WTC11 (cell line): ENCODE measurements at regions not wholly inside any gene's neighbourhood (a gene's known extent, or its start where the extent isn't known, plus 50 kb on each side); places are given as distances from the start of the nearest gene placed in this dataset.

ENCODE experiments used
- ATAC-seq: fragments of 200-7000 bp; cut with Tn5 transposase; 2 replicates; pipeline ENCODE4 v1.10.0; 2021; ENCODE audit warnings: mild to moderate bottlenecking, moderate library complexity
- CTCF ChIA-PET: fragments of 300-600 bp; sonication (Branson Sonifier 250); formaldehyde crosslinking; loops from one replicate; lab custom pipeline; 2021; ENCODE audit warnings: antibody characterized with exemption; lab: Charles Lee
- POLR2A ChIA-PET: fragments of 350-600 bp; sonication (Branson Sonifier 250); formaldehyde crosslinking; loops from one replicate; lab custom pipeline; 2021; ENCODE audit warnings: antibody characterized with exemption; lab: Charles Lee
- DNase-seq: peaks from one replicate; pipeline ENCODE4 v3.0.0; 2021; ENCODE audit warnings: low spot score
- H3K27ac Mint-ChIP-seq: 2 replicates; pipeline ENCODE4 v1.8.0; 2021; ENCODE audit warnings: mixed read lengths
- H3K27me3 Mint-ChIP-seq: 2 replicates; pipeline ENCODE4 v1.8.0; 2021; ENCODE audit warnings: low read depth, mild to moderate bottlenecking, moderate library complexity, mixed read lengths
- H3K36me3 Mint-ChIP-seq: 2 replicates; pipeline ENCODE4 v1.8.0; 2021; ENCODE audit warnings: mixed read lengths
- H3K4me1 Mint-ChIP-seq: 2 replicates; pipeline ENCODE4 v1.8.0; 2022; ENCODE audit warnings: mixed read lengths
- H3K4me3 Mint-ChIP-seq: 2 replicates; pipeline ENCODE4 v1.8.0; 2021; ENCODE audit warnings: mild to moderate bottlenecking, moderate library complexity, mixed read lengths
- H3K9me3 Mint-ChIP-seq: 2 replicates; pipeline ENCODE4 v1.8.0; 2021; ENCODE audit warnings: mixed read lengths
- ETV6 ChIP-seq: sonication (generic); formaldehyde crosslinking; IDR thresholded peaks from 2 replicates; pipeline ENCODE4 v1.8.1; 2022; ENCODE audit warnings: mild to moderate bottlenecking, missing genetic modification reagents
- JUN ChIP-seq: sonication (generic); formaldehyde crosslinking; IDR thresholded peaks from 2 replicates; pipeline ENCODE4 v1.8.0; 2023; ENCODE audit warnings: mild to moderate bottlenecking, missing genetic modification reagents
- OVOL2 ChIP-seq: fragments of 250-450 bp; sonication (Bioruptor Pico); IDR thresholded peaks from 2 replicates; pipeline ENCODE4 v1.9.0; 2021; ENCODE audit warnings: mild to moderate bottlenecking, borderline replicate concordance
- SMAD3 ChIP-seq: sonication (generic); formaldehyde crosslinking; IDR thresholded peaks from 2 replicates; pipeline ENCODE4 v1.8.0; 2022; ENCODE audit warnings: missing genetic modification reagents, mild to moderate bottlenecking, borderline replicate concordance
- SOX15 ChIP-seq: fragments of 250-450 bp; sonication (Bioruptor Pico); IDR thresholded peaks from 2 replicates; pipeline ENCODE4 v1.9.0; 2021; ENCODE audit warnings: mild to moderate bottlenecking
- ZNF396 ChIP-seq: fragments of 250-450 bp; sonication (Bioruptor Pico); IDR thresholded peaks from 2 replicates; pipeline ENCODE4 v1.8.0; 2021; ENCODE audit warnings: mild to moderate bottlenecking, moderate library complexity, borderline replicate concordance
- TF ChIP-seq, protein P1 (sequence below): fragments of 250-450 bp; sonication (Bioruptor Pico); IDR thresholded peaks from 2 replicates; pipeline ENCODE4 v1.9.0; 2021; ENCODE audit warnings: moderate library complexity, mild to moderate bottlenecking, inconsistent platforms, borderline replicate concordance
- TF ChIP-seq, protein P2 (sequence below): sonication (generic); formaldehyde crosslinking; IDR thresholded peaks from 2 replicates; pipeline ENCODE4 v1.8.1; 2022; ENCODE audit warnings: low read depth, mild to moderate bottlenecking, moderate library complexity, missing genetic modification reagents, borderline replicate concordance
- TF ChIP-seq, protein P3 (sequence below): fragments of 250-450 bp; sonication (Bioruptor Pico); conservative IDR thresholded peaks from 2 replicates; pipeline ENCODE4 v1.9.0; 2021; ENCODE audit warnings: mild to moderate bottlenecking
- TF ChIP-seq, protein P4 (sequence below): sonication (generic); formaldehyde crosslinking; IDR thresholded peaks from 2 replicates; pipeline ENCODE4 v1.8.0; 2023; ENCODE audit warnings: mild to moderate bottlenecking, missing genetic modification reagents
- TF ChIP-seq, protein P5 (sequence below): sonication (generic); formaldehyde crosslinking; IDR thresholded peaks from 2 replicates; pipeline ENCODE4 v1.8.1; 2022; ENCODE audit warnings: mild to moderate bottlenecking, missing genetic modification reagents, moderate library complexity, borderline replicate concordance
- TF ChIP-seq, protein P6 (sequence below): sonication (generic); formaldehyde crosslinking; IDR thresholded peaks from 2 replicates; pipeline ENCODE4 v1.8.0; 2022; ENCODE audit warnings: mild to moderate bottlenecking, missing genetic modification reagents
- TF ChIP-seq, protein P7 (sequence below): sonication (generic); formaldehyde crosslinking; IDR thresholded peaks from 2 replicates; pipeline ENCODE4 v1.8.1; 2023; ENCODE audit warnings: mild to moderate bottlenecking, missing genetic modification reagents

DNA sequence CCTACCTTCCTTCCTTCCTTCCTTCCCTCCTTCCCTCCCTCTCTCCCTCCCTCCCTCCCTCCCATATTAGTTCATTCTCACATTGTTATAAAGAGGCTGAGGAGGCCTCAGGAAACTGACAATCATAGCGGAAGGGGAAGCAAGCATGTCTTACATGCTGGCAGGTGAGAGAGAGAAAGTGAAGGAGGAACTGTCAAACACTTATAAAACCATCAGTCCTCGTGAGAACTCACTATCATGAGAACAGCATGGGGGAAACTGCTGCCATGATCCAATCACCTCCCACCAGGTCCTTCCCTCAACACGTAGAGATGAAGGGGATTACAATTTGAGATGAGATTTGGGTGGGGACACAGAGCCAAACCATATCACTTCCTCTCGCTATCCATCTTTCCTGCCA, 281.6 kb upstream of the FOXF1 start (continued):
- TF ChIP-seq, protein P1, sequence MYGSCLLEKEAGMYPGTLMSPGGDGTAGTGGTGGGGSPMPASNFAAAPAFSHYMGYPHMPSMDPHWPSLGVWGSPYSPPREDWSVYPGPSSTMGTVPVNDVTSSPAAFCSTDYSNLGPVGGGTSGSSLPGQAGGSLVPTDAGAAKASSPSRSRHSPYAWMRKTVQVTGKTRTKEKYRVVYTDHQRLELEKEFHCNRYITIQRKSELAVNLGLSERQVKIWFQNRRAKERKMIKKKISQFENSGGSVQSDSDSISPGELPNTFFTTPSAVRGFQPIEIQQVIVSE (CRISPR knock-in tag) = no peak
- TF ChIP-seq SOX15 (CRISPR knock-in tag) = no peak
- TF ChIP-seq, protein P2, sequence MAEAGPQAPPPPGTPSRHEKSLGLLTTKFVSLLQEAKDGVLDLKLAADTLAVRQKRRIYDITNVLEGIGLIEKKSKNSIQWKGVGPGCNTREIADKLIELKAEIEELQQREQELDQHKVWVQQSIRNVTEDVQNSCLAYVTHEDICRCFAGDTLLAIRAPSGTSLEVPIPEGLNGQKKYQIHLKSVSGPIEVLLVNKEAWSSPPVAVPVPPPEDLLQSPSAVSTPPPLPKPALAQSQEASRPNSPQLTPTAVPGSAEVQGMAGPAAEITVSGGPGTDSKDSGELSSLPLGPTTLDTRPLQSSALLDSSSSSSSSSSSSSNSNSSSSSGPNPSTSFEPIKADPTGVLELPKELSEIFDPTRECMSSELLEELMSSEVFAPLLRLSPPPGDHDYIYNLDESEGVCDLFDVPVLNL (CRISPR knock-in tag) = no peak

DNA sequence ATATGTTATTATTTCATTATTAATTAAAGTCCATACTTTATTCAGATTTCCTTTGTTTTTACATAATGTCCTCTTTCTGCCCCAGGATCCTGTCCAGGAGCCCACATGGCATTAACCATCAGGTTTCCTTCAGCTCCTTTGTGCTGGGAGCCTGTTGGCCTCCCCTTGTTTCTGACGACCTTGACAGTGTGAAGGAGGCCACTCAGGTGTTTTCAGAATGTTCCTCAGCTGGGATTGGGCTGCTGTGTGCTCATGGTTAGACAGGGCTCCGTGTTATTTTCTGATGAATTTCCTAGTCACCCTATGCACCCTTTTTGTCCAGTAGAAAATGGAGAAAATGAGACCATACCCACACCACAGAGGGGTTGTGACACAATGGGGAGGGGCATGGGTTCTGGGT, 281.0 kb upstream of the FOXF1 start:
- no peak for ATAC-seq

More for the DNA sequence above, 281.0 kb upstream of the FOXF1 start:
- H3K27me3 Mint-ChIP-seq = peaks cover 3% of the 10 kb centered on the region; the same call in 1 of the 2 replicates
- ChIA-PET CTCF (interaction anchor here (1.7 kb wide), 1 partner anchor 24 kb away, joined by 4 read pairs; no protein-coding TSS in a partner anchor), POLR2A (no interaction called here)
- no peak overlapping the region for H3K27ac Mint-ChIP-seq
- H3K4me1 Mint-ChIP-seq = 0 out of 2 replicates have a peak, but pooled peaks cover 8% of the 10 kb centered on the region
- H3K36me3 Mint-ChIP-seq = peaks cover 6% of the 10 kb centered on the region
- no peak for DNase-seq
- H3K4me3 Mint-ChIP-seq = no peak overlapping the region
- H3K9me3 Mint-ChIP-seq = peaks cover 15% of the 10 kb centered on the region
- TF ChIP-seq JUN = no peak
- no peak for TF ChIP-seq SMAD3 (CRISPR knock-in tag)
- TF ChIP-seq, protein P3, sequence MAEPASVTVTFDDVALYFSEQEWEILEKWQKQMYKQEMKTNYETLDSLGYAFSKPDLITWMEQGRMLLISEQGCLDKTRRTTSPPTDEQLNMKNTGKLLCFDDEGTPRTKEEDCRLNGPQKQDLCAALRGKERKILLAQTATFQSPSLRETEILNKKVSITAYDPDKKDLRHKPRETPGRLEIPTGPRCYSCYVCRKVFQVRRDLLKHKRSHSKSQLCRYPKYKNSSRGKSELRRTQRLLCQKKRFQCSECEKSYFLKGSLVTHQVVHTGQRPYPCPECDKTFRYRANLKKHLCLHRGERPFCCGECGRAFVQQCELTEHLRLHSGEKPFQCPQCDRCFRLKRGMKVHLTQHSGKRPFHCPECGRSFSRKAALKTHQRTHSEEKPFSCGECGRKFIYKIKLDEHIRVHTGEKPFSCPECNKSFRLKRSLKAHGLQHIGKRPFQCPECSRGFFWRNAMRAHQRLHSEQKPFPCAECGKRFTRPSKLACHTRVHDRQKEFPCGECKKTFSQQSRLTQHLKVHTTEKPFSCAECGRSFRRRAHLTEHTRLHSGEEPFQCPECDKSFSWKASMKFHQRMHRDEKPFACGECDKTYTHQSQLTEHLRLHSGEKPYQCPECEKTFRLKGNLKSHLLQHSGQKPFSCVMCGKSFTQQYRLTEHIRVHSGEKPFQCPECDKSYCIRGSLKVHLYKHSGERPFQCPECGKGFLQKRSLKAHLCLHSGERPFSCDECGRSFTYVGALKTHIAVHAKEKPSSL (CRISPR knock-in tag) = no peak
- TF ChIP-seq, protein P4, sequence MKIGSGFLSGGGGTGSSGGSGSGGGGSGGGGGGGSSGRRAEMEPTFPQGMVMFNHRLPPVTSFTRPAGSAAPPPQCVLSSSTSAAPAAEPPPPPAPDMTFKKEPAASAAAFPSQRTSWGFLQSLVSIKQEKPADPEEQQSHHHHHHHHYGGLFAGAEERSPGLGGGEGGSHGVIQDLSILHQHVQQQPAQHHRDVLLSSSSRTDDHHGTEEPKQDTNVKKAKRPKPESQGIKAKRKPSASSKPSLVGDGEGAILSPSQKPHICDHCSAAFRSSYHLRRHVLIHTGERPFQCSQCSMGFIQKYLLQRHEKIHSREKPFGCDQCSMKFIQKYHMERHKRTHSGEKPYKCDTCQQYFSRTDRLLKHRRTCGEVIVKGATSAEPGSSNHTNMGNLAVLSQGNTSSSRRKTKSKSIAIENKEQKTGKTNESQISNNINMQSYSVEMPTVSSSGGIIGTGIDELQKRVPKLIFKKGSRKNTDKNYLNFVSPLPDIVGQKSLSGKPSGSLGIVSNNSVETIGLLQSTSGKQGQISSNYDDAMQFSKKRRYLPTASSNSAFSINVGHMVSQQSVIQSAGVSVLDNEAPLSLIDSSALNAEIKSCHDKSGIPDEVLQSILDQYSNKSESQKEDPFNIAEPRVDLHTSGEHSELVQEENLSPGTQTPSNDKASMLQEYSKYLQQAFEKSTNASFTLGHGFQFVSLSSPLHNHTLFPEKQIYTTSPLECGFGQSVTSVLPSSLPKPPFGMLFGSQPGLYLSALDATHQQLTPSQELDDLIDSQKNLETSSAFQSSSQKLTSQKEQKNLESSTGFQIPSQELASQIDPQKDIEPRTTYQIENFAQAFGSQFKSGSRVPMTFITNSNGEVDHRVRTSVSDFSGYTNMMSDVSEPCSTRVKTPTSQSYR (CRISPR knock-in tag) = no peak
- TF ChIP-seq SOX15 (CRISPR knock-in tag) = no peak
- TF ChIP-seq, protein P5, sequence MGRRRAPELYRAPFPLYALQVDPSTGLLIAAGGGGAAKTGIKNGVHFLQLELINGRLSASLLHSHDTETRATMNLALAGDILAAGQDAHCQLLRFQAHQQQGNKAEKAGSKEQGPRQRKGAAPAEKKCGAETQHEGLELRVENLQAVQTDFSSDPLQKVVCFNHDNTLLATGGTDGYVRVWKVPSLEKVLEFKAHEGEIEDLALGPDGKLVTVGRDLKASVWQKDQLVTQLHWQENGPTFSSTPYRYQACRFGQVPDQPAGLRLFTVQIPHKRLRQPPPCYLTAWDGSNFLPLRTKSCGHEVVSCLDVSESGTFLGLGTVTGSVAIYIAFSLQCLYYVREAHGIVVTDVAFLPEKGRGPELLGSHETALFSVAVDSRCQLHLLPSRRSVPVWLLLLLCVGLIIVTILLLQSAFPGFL (CRISPR knock-in tag) = no peak
- TF ChIP-seq, protein P6, sequence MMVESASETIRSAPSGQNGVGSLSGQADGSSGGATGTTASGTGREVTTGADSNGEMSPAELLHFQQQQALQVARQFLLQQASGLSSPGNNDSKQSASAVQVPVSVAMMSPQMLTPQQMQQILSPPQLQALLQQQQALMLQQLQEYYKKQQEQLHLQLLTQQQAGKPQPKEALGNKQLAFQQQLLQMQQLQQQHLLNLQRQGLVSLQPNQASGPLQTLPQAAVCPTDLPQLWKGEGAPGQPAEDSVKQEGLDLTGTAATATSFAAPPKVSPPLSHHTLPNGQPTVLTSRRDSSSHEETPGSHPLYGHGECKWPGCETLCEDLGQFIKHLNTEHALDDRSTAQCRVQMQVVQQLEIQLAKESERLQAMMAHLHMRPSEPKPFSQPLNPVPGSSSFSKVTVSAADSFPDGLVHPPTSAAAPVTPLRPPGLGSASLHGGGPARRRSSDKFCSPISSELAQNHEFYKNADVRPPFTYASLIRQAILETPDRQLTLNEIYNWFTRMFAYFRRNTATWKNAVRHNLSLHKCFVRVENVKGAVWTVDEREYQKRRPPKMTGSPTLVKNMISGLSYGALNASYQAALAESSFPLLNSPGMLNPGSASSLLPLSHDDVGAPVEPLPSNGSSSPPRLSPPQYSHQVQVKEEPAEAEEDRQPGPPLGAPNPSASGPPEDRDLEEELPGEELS (CRISPR knock-in tag) = no peak
- no peak for TF ChIP-seq ETV6 (CRISPR knock-in tag)
- no peak for TF ChIP-seq OVOL2 (CRISPR knock-in tag)
- no peak for TF ChIP-seq ZNF396 (CRISPR knock-in tag)
- TF ChIP-seq, protein P7, sequence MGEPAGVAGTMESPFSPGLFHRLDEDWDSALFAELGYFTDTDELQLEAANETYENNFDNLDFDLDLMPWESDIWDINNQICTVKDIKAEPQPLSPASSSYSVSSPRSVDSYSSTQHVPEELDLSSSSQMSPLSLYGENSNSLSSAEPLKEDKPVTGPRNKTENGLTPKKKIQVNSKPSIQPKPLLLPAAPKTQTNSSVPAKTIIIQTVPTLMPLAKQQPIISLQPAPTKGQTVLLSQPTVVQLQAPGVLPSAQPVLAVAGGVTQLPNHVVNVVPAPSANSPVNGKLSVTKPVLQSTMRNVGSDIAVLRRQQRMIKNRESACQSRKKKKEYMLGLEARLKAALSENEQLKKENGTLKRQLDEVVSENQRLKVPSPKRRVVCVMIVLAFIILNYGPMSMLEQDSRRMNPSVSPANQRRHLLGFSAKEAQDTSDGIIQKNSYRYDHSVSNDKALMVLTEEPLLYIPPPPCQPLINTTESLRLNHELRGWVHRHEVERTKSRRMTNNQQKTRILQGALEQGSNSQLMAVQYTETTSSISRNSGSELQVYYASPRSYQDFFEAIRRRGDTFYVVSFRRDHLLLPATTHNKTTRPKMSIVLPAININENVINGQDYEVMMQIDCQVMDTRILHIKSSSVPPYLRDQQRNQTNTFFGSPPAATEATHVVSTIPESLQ (CRISPR knock-in tag) = no peak
